HUDEP-2 (cell line): ENCODE measurements at regions not wholly inside any gene's neighbourhood (a gene's known extent, or its start where the extent isn't known, plus 50 kb on each side); places are given as distances from the start of the nearest gene placed in this dataset.

Source experiments
- DNase-seq, 76 experiments: peaks; one replicate each; lab custom pipeline; 2025; ENCODE audit not compliant: unreplicated experiment in 76 of 76; lab: John Stamatoyannopoulos, UW

DNA sequence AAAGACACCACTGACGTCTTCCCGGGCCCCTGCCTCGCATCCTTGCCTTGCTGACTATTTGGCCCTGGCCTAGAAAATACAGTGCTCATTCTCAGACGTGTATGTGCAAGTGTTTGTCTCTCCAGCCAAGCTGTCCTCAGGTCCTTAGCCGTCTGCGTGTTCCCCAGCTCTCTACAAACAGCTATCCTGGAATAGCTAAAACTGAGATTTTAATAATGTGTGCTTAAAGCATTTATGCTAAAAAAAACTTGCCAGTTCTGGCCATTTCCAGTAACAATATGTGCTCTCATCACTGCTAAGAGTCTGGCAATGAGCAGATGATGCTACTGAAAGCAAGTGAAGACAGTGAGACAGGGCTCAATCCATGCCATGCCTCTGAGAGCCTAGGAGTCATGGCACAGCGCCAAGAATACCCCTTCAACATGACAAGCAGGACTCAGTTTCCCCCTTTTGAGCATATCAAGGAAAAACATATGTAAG, 55.7 kb downstream of the IRF2BP2 start:
- DNase-seq, result no peak

DNA sequence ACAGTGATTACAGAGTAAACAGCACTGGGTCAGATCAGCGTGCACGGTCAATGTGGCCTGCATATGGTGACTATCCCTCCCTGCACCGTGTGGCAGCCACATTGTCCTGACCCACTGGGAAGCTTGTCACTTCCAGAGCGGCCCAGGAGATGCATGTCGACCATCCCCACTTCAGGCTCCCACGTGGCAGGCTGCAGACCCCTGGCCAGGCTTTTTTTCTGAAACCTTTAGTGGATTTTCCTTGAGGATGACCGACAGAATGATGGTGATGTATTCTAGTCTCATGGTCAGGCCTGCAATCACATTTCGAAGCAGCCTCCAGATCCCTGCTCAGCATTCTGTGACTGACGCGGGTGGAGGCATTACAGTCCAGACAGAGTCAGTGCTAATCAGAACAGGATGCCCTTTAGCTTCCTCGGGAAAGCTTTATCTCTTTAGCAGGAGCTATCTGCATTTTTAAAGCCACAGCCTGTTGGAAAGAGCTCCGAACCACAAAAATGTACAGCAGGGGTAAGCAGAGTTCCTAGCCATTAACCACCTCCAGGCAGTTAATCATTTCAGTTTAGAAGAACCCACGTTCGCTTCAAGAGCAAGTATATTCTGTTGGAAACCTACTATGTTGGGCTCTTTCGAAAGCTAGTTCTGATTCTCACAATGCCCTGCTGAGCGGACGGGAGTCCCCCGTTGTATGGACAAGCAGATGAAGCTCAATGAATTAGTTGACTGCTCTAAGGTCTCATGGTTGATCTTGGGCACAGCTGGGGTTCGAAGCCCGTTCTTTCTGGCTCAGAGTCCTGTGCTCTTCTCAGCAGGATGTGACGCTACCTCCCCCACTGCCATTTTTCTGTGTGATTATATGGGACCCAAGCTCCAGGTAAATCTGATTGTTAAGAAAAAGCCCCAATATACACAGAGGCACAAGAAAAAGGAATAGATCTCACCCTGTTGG, 56.5 kb downstream of the IRF2BP2 start:
- DNase-seq, result peak in 15 of 76 experiments; percentile 5 to 51 (median 17)

DNA sequence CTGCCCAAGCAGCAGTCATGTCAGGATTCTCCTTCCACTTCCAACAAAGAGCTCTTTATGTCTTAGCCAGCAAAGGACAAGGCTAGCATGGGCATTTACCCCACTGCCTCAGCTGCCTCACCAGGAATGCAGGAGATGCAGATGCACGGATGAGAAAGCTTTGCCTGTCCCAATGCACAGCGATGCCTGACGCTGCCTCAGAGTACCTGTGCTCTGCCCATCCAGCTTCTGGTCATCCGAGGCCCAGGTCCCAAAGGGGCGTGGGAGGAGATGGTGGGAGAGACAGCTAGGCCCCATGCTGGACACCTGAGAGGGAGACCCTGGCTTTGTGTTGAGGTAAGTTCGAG, 59.0 kb downstream of the IRF2BP2 start:
- no peak for DNase-seq

DNA sequence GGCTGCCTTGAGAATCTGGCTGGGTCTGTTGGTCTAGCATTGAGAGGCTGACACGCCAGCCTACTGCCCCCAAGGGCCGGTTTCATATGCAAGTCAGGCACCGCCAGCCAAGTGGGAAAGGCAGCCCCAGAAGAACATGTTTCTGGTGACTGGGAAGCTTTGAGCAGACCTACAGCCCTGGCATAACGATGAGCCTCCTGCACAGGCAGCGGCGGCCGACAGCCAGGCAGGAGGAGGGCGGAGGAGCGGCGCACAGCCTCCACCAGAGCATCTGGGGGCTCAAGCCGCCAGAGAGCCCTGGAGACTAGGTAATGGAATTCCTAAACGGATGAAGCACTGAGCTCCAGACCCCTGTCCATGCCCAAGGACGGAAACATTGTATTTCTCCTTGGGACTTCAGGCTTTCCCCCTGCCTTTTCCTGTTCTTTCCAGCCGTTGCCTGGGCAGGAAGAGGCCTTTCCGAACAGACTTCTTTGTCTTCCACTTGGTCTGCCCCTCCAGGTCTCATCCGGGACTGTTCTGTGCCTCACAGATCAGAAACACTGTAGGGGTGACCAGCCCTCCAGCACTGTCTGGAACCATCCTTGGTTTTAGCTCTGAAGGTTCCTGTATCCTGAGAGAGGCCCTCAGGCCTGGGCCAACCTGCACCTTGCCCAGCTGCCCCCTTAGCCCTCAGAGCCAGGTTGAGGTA, 59.5 kb downstream of the IRF2BP2 start:
- DNase-seq, result no peak

DNA sequence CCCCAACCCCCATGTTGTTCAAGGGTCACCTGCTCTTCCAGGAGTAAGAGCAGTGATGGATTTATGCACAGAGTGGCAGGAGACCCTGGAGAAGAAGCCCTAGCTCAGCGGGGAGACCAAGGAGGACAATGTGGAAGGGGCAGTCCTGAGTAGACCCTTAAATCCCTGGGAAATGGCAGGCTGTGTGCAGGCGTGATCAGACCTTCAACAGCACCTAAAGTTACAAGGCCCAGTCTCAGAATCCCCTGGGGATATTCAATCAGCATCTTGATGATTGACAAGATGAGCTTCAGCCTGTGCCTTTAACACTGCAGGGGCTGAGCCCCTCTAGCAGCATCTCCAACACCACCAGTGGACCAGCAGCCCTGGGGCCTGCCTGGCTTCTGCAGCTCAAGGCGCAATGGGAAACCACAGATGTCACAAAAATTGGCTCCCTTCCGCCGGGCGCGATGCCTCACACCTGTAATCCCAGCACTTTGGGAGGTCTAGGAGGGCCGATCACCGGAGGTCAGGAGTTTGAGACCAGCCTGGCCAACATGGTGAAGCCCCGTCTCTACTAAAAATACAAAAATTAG, 60.4 kb downstream of the IRF2BP2 start:
- no peak for DNase-seq

DNA sequence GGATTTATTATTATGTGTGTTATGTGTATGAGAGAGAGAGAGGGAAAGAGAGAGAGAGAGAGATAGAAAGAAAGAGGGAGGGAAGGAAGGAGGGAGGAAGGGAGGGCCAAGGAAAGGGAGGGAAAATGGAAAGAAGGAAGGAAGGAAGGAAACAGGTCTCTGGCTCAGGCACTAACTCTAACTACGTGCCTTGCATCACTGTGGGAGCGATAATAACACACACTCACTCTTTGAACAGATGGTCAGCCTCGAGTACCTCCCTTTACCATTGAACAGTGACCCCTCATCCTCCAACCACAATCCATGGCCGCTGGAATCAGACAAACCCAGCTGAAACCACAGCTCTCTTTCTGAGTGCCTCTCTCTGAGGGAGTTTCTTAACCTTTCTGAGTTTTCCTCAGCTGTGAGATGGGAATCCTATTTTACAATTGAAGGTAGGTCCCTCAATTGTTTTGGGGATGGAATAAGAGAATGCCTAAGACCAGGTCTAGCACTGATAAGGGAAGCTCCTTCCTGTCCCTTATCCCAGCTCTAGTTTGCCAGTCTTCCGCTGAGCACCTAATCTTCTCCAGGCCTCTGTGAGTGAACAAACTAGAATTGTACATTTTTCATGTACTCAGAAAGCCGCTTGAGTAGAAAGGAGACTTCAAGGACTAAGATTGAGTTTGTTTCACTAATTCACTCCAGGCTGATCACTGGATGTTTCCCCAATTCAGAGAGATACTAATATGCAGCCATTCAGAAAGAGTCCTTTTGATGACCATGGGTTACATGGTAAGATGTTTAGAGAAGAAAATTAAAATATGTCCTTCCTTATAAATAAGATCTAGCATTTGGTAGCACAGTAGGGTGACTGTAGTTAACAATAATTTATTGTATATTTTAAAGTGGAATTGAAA, 62.8 kb downstream of the IRF2BP2 start:
- DNase-seq, result no peak

DNA sequence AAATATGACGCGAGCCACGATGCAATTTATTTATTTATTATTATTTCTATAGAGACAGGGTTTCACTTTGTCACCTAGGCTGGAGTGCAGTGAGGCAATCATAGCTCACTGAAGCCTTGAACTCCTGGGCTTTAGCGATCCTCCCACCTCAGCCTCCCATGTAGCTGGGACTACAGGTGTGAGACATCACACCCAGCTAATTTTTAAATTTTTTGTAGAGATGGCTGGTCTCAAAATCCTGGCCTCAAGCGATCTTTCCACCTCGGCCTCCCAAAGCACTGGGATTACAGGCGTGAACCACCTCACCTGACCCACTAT, 63.6 kb downstream of the IRF2BP2 start:
- no peak for DNase-seq

DNA sequence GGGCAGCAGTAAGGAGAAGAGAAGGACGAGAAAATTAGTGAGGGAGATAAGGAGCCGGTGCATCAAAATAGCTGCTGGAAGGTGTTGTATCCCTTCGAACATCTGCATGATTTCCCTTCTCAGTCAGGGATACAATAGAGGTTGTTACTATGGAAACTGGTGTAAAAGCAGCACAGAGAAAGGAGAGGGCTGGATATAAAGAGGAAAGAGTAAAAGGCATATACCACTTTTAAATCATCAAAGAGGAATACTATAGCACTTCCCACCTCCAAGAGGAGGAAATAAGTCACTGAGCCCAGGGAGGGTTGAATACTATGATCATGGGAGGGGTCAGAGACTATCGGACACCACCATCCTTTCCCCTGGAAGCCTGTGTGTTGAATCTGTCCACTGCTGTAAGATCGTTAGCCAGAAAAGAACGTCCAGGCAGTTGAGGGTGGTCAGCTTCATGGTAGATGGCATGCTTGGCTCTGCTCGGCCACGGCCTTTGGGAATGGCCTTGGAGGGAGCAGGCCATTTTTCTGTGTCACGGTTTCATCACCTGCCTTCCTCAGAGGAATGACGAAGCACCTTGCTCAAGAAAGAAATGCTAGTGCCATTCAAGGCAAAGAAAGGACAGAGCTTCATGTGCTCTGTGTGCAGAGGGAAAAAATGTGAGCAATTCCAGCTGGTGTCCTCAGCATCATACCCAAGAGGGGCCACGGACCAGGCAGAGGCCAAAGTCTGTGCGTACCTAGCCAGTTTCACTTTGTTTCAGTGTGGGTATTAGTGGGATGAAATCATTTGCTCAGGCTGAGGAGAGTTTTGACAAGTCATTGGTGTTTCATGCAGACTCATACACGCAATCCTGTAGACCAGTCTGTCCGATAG, 64.2 kb downstream of the IRF2BP2 start:
- no peak for DNase-seq

DNA sequence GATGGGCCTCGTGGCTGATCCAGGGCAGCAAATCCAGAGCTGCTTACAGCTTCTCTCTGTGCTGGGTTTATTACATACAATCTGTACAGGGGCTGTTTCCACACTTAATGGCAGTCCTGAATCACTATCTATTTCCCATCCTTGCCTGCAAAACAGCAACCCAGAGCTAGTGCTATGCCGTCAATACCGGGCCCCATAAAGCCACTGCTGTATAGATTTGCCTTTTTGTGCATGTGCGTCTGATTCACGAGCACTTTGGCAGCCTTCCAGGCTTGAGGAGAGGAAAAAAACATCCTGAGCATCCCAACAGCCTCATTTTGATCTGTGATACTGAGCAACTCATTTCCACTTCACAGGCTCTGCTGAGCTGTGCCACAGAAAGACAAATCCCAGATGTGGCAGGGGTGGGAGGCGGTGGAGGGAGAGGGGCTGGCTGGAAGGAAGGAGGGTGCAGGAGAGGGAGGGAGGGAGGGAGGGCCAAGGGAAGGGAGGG, 65.2 kb upstream of the TARBP1 start:
- peak in 59 of 76 experiments; percentile 10 to 72 (median 41) for DNase-seq

DNA sequence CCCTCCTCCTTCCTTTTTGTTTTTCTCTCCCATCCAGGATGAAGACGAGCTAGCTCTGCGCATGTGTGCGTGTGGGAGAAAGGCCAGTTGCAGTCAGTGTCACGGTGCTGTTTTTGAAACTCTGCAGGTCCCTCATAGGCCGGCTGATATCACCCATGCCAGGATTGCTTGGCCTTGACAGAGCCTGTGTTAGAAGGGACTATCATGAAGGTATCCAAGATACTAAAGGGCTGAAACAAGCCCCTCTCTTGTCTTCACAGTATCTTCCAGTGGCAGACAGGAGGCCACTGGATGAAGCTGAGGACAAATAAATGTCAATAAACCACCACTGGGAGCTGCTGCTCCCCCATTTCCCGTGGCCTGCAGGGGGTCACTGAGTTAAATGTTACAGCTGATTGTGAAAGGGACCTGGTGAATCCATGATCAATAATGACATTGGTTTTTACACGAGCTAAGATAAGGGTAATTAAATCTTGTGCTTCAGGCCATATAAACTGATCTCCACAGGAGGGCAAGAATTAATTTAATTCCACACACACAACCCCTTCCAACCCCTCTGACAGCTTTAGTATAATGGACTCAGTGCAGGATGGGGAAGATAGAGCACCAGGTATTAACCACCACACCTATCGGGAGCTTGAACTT, 64.6 kb upstream of the TARBP1 start:
- DNase-seq, result no peak

DNA sequence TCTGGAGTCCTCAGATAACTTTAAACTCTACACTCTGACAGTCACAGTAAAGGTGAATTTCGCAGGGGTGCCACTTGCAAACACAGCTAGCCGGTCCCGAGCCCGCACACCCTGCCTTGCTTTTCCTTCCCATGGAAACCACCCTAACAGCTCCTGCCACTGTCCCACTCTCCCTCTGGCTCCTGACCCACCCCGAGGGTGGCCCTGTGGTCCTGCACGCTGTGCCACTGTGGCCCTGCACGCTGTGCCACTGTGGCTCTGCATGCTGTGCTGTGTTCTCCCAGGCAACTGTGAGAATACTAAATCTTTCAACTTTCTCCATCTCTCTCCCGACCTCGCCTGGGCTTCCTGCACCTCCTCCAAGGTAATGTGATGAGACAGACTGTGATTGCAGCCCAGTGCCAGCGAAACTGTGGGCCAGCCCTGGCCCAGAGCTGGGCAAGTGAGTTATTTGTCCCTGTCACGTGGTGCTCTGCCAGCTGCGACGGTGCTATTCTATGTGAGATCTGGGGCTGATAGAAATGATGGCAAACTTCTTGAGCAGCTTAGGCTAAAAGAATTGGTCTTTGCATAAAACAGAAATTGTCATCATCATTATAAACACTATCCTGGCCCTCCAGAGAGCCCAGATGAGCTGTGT, 63.4 kb upstream of the TARBP1 start:
- DNase-seq, result no peak

DNA sequence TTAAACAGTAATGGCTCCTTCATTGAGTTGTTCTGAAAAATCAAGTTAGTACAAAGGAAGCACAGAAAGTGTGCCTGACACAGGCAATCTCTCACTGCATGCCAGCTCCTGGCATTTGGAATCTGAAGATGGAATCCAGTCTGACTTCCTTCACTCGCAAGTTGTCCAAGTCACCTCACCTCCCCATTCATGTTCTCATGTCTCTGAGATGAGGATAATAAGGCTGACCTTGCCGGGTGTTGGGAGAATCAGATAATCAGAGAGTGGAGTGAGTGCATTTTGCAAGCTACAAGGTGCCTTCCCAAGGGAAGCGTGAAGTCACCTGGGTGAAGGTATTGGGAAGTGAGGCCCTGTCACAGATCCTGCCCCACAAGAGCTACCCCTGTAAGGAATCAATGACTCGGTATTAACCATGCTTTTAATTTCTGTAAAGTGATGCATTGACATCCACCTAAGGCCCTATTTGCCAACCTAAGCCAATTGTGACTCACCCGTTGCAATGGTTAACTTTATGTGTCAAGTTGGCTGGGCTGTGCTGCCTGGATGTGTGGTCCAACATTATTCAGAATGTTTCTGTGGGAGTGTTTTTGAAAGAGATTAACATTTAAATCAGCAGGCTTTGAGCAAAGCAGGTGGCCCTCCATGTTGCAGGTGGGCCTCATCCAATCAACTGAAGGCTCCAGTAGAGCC, 62.5 kb upstream of the TARBP1 start:
- DNase-seq, result no peak

DNA sequence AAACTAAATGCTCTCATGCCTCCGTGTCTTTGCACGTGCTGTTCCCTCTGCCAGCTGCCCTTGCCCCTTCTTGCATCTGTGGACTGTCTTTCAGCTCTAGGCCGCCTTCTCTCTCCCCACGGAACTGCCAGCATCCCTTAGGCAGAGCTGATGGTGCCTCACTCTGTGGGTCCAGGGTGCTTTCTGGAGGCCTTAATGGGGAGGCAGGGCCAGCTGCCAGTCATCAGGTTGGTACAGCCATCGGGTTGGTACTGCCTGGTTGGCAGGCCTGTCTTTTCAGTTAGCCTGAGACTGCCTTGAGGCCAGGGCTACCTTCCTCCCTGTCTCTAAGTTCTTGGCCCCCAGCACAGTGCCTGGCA, 61.4 kb upstream of the TARBP1 start:
- no peak for DNase-seq

DNA sequence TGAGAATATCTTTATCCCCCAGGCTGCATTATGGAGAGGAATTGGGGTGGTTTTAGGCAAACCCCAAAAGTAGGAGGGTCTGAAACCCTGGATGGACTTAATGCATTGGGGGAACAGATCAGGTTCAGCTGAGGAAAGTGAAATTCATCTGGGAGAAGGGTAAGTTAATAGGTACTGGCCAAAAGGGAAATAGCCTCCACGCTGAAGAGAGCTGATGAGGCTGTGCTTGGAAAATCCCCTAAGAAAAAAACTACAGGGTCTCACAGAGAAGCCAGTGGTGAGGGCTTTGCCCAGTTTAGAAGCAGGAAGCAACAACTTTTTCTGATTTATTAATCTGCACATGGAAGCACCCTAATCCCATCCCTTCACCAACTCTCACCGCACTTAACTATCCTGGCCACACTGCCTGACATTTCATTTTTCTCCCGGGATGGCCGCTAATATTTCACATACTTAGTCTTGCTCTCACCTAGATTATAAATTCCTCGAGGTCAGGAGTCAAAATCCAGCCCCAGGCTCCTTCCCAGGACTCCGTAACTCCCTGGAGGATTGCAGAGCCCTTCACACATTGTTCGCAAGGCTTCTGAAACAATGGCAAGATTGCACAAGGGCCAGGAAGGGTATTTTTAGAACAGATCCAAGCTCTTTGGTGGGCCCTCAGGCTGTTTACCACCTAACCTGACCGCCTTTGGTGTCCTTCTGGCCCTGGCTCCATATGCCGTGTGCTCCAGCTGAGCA, 60.9 kb upstream of the TARBP1 start:
- no peak for DNase-seq

DNA sequence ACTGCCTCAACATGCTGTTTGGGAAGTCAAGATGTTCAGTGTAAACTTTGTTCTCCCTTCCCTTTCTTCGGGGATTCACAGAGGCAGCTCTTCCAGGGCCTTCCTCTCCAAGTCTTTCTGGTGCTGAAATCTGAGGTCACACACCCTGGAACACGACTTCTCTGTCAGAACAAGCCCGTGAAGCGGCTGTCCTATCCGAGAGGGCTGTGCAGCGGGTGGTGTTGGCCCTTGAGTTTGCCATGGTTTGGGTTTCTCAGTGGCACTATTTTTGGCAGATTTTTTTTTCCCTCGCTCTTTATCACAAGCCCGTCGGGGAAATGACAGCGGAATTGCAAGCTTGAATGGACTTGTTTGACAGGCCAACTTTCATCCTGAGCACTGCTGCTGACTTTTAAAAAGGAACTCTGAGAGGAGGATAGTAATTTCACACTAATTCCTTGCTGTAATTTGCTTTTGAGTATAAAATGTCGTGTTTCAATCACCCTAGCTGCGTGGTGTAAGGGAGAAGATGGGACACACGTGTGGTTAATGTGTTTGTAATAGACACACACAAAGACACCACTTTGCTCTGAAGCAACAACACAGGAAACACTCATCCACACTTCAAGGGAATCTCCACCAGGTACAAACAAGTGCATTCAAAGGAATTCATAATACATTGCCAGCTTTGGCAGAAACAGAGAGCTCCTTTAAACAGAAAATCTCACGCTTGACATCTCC, 60.1 kb upstream of the TARBP1 start:
- no peak for DNase-seq

DNA sequence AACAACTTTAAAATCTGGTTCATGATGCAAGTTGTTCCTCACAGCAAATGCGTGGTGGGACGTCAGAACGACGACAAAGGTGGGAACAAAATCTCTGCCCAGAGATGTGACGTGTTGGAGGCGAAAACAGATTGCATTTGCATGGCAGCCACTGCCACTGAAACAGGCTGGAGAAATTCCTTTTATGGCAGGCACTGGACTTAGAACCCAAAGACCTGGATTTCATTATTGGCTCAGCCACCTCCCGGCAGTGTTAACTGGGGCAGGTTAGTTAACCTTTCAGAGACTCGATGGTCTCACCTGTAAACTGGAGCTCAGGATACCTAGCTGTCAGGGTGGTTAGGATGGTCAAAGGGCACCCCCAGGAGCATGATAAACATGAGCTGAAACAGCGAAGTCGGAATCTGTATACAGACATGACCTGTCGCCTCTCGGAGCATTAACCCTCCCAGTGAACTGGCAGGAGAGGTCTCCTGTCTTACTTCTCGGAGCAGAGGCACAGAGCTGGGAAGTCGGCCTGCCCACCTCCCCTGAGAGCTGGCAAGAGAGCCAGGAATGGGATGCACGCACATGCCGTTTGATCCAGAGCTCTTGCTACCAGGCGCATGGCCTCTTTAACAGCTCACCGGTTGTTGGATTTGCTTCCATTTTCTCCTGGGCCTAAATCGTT, 59.2 kb upstream of the TARBP1 start:
- DNase-seq, result no peak
